Left ventricle myocardium inferior (tissue), 1 donor: ENCODE measurements at regions not wholly inside any gene's neighbourhood (a gene's known extent, or its start where the extent isn't known, plus 50 kb on each side); places are given as distances from the start of the nearest gene placed in this dataset.

Experiments
- DNase-seq: peaks from one replicate; pipeline ENCODE4 v3.0.0-alpha.2; 2020
- H3K27ac ChIP-seq: fragments of 200-600 bp; replicated peaks from 2 replicates; pipeline ENCODE4 v1.8.0; 2021
- H3K27me3 ChIP-seq: fragments of 200-600 bp; 2 replicates; pipeline ENCODE4 v1.8.0; 2021; ENCODE audit warnings: low read depth
- H3K36me3 ChIP-seq: fragments of 200-600 bp; 2 replicates; pipeline ENCODE4 v1.8.0; 2021
- H3K4me1 ChIP-seq: fragments of 200-600 bp; 2 replicates; pipeline ENCODE4 v1.8.0; 2021
- H3K4me3 ChIP-seq: fragments of 200-600 bp; 2 replicates; pipeline ENCODE4 v1.8.0; 2021; ENCODE audit warnings: mild to moderate bottlenecking, moderate library complexity
- H3K9me3 ChIP-seq: fragments of 200-600 bp; replicated peaks from 2 replicates; pipeline ENCODE4 v1.8.0; 2021
- CTCF ChIP-seq: fragments of 200-600 bp; IDR thresholded peaks from 2 replicates; pipeline ENCODE4 v1.8.0; 2021; ENCODE audit warnings: antibody characterized with exemption, mild to moderate bottlenecking, borderline replicate concordance
- intact Hi-C: fragments of 100-400 bp; cut with micrococcal nuclease; formaldehyde crosslinking; loops from one replicate; pipeline ENCODE4 v1.11.0; 2022
- donor health status: DM: no; HTN: yes; CAD: no; lungs with severe emphysema.

- DNase-seq: no peak
- H3K36me3 ChIP-seq: no peaks in the 10 kb centered on the region
- peaks cover 12% of the 10 kb centered on the region for H3K4me1 ChIP-seq
- H3K27ac ChIP-seq: peak overlapping the region; percentile 31
- no peaks in the 10 kb centered on the region for H3K9me3 ChIP-seq
- TF ChIP-seq CTCF: no peak
- intact Hi-C loops: no loop called here
- peaks cover 6% of the 10 kb centered on the region for H3K27me3 ChIP-seq
- no peak overlapping the region for H3K4me3 ChIP-seq
Measured at GRCh38 chr10:44818701-44819127, 92.4 kb upstream of the TMEM72 start.

- Histone ChIP-seq H3K9me3 (no peaks in the 10 kb centered on the region), H3K4me3 (no peak overlapping the region), H3K36me3 (no peaks in the 10 kb centered on the region), H3K4me1 (peaks cover 12% of the 10 kb centered on the region), H3K27me3 (peaks cover 6% of the 10 kb centered on the region), H3K27ac (no peak overlapping the region)
- intact Hi-C loops: no loop called here
- no peak for DNase-seq
- TF ChIP-seq CTCF: no peak
Measured at GRCh38 chr10:44820094-44820493, 91.0 kb upstream of the TMEM72 start.

GRCh38 chr10:44821290-44821689 lies 89.8 kb upstream of the TMEM72 start:
- Histone ChIP-seq H3K27ac (no peak overlapping the region), H3K4me3 (no peak overlapping the region), H3K9me3 (no peaks in the 10 kb centered on the region), H3K4me1 (peaks cover 12% of the 10 kb centered on the region), H3K36me3 (no peaks in the 10 kb centered on the region), H3K27me3 (no peaks in the 10 kb centered on the region)
- DNase-seq: no peak
- TF ChIP-seq CTCF: no peak
- intact Hi-C loops: no loop called here

GRCh38 chr10:44822349-44822748 lies 88.8 kb upstream of the TMEM72 start:
- H3K9me3 ChIP-seq: no peaks in the 10 kb centered on the region
- TF ChIP-seq CTCF: no peak
- no peak overlapping the region for H3K27ac ChIP-seq
- H3K4me3 ChIP-seq: no peak overlapping the region
- no peak for DNase-seq
- intact Hi-C loops: no loop called here
- H3K36me3 ChIP-seq: no peaks in the 10 kb centered on the region
- H3K4me1 ChIP-seq: peaks cover 13% of the 10 kb centered on the region
- H3K27me3 ChIP-seq: no peaks in the 10 kb centered on the region

- H3K27me3 ChIP-seq: no peaks in the 10 kb centered on the region
- intact Hi-C loops: no loop called here
- peaks cover 19% of the 10 kb centered on the region for H3K4me1 ChIP-seq
- no peaks in the 10 kb centered on the region for H3K9me3 ChIP-seq
- no peak overlapping the region for H3K4me3 ChIP-seq
- H3K36me3 ChIP-seq: no peaks in the 10 kb centered on the region
- no peak for TF ChIP-seq CTCF
- no peak for DNase-seq
- no peak overlapping the region for H3K27ac ChIP-seq
Measured at GRCh38 chr10:44822966-44823365, 88.2 kb upstream of the TMEM72 start.

GRCh38 chr10:44824607-44825006 lies 86.5 kb upstream of the TMEM72 start:
- no peaks in the 10 kb centered on the region for H3K27me3 ChIP-seq
- no peak overlapping the region for H3K27ac ChIP-seq
- DNase-seq: no peak
- no peaks in the 10 kb centered on the region for H3K36me3 ChIP-seq
- no peak overlapping the region for H3K4me3 ChIP-seq
- H3K9me3 ChIP-seq: no peaks in the 10 kb centered on the region
- TF ChIP-seq CTCF: no peak
- peaks cover 10% of the 10 kb centered on the region for H3K4me1 ChIP-seq
- intact Hi-C loops: no loop called here
